HG02852 (cell line): ENCODE measurements at regions not wholly inside any gene's neighbourhood (a gene's known extent, or its start where the extent isn't known, plus 50 kb on each side); places are given as distances from the start of the nearest gene placed in this dataset.
"Not testable (repeated sequence)": the region's sequence is repeated elsewhere in the genome, so short reads cannot be mapped to it uniquely, and the experiment has no call there.

Experiments
- ATAC-seq: cut with Tn5 transposase; IDR thresholded peaks from one replicate; pipeline ENCODE4 v1.9.1; 2021; ENCODE audit warnings: mild to moderate bottlenecking, moderate library complexity; ENCODE audit not compliant: unreplicated experiment

DNA sequence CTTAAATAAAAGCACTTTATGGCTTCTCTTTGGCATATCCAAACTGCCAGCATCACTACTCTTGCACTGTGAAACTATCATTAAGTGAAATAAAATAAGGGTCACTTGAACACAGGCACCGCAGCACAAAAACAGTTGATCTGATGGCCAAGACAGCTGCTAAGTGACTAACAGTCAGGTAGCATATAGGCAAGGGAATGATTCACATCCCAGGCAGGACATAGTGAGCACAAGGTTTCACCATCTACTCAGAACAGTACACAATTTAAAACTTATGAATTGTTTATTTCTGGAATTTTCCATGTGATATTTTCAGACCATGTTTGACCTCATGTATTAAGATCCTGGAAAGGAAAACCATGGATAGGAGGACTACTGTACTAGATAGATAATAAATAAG is 214.2 kb downstream of the MREG start:
- ATAC-seq = no peak

DNA sequence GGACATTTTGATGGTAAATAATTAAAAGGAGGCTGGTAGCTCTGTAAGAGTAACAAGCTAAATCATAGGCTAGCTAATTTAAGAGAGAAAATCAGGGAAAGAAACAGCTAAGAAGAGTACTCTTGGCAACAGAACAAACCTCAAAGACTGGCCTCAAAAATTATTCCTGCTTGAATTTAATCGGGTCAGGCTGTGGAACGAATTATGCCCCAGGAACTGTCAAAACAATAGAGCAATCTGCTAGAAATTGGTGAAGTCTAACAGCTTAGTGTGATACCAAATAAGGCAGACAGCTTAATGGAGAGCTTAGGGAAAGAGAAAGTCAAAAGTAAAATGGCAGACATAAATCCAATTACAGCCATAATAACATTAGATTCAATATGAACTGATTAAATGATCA is 215.7 kb downstream of the MREG start:
- no peak for ATAC-seq

DNA sequence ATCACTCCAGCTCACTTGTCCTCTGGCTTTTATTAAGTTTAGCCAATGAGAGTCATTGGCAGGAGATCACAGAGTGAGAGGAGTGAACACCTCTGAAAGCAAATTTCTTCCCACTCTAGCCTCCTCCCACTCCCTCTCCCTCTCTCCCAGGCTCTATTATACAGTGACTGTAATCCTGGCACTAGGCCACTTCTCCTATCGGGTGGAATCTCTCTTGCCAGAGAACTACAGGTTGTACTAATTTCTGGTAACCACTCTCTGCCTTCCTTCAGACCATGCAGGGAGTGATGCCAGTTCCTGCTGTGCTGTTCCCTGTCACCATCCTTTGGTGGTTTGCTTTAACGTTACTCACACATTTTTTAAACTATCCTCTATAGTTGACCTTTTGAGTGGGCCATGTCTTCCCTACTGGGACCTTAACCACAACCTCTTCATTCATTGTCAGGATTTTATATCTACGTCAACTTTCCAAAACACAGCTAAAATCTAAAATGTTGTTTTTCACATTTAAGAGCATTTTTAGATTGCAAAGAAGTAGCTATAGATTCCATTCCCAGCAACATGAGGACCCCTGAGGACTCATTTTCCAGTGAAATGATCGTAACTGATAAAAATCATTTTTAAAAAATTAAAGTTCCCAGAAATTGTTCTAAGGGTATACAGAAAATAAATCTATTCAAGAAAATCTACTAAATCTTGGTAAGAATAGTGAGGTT is 217.1 kb downstream of the MREG start:
- no peak for ATAC-seq

- ATAC-seq = no peak
Measured at GRCh38 chr2:215794829-215795546, 218.4 kb downstream of the MREG start.

DNA sequence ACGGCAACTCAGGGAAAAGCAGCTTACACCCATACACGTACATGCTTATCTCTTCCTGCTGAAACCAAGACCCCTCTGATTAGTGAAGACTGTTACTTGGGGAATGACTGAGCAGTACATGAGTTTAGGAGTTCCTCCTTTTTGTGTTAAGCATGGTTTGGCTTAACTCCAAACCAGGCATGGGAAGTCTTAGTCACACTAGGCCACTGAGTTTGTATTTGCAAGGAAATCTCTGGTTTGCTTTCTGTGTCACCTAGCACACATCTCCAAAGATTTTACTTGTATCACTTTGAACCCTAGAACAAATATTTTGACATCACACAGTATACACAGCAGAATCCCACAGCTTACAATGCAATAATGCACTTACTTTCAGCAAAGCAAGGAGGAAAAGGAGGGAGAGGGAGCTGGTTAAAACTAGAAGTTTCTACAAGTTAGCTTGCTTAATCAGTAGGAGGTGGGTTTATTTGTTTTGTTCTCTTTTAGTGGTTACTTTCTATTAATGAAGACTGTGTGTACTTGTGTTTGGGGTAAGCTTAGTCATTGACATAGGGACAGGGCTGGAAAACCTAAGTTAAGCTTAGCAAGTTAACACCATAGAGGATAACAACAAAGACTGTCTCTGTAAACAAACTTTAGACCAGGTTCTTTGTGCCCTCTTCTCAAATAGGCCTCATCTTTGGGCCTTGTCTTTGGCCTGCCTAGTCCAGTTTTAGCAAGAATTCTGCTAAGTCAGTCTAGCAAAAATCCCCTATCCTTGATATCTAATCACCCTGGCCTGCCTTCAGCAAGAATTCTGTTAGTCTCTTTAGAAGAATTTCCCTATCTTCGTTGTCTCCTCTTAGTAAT is 219.4 kb downstream of the MREG start:
- ATAC-seq = peak; percentile 75

GRCh38 chr2:215791481-215791937 is 221.8 kb downstream of the MREG start:
- ATAC-seq = no peak

DNA sequence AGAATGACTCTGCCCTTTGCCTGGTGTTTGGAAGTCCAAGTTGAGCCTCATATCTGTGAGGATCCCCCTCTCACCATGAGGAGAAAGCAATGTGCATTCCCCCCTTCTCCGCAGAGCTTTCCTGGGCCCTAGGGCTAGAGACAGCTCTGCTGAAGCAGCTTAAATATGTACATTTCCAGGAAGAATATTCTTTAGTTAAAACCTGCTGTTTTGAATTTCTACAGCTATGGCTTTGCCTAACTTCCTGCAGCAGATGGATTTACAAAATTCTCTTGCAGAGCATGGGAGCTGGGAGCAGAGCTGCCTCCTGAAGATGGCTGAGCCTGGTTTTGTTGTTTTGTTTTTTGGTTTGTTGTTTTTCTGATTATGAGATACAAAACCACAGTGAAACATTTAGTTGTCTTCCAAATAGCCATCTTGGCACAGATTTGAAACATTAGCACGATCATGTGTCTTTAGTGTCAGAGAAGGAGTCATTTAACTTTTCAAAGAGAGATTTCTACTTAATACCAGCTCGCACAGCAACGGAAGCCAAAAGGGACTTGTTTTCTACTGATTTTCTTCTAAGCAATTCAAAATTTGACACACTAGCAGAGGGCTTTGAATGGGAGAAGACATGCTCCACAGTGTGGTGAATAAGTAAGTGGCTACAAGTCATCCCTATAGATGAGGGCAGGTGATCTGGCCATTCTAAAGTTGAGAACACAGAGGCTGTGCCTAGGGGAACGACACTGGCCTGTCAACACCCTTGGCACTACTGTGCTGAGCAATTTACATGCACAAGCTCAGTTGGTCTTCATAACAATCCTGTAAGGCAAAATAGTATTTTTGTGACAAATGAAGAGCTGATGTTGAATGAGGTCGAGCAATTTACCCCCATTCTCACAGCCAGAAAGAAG is 222.6 kb downstream of the MREG start:
- no peak for ATAC-seq

DNA sequence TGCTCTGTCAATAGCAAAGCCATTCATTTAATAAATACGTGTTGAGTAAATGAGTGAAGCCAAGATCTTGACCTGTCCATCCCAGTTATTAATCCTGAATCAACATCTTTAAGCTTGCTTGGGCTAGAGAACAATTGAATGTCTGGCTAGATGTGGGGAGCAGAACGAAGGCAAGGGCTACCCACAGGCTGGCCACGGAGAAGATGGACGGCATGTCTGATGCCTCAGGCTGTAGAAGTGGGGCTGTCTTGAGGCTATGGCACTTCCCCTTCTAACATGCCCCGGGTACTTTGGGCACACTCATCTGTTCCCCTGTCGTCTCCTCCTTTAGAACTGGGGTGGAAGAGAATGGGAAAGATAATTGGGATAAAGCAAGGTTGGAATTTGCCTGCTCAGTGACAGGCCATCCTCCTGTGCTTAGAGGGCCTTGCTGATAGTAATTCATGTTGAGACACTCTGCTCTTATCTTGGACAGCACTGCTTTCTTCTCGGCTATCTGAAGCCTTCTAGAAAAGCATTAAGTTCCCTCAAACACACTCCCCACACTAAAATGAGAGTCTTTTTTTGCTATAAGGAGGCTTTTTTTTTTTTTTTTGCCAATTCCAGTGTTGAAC is 225.7 kb downstream of the MREG start:
- ATAC-seq = no peak

- no peak for ATAC-seq
Measured at GRCh38 chr2:215787025-215787424, 226.3 kb downstream of the MREG start.

DNA sequence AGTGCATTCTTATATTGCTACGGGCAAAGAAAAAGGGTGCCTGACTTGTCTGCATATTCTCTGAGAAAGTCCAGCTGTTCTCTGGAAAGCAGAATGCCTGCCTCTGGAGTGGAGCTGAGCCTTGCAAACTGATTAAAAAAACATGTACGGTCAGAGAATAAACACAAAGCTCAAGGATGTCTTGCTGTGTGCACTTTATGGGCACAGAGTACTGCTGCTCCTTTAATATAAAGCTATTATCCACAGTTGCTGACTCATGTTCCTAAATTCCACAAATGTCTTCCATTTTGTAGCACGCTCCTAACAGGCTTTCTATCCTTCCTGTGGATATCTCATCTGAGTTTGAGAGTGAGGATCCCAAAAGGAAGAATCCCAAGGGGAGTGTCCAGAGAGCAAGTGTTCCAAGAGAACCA is 229.0 kb downstream of the MREG start:
- ATAC-seq = no peak

GRCh38 chr2:215783640-215784039 is 229.7 kb downstream of the MREG start:
- not testable (repeated sequence) for ATAC-seq

DNA sequence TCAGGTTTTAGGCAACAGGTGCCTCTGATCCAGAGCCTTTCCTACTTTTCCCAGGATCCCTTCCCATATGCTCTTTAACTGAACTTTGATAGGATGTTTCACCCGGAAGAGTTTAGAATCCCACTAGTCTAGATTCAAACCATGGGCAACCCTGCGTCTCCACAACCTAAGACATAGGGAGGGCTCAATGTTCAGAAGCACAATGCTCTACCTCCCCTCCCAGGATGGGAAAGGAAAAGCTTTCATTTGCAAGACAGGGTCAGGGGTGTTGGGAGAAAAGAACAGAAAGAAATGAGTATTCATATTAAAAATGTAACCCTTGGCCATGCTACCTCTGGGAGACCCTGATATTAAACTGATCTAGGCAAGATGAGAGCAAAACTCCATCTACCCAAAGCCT is 230.4 kb downstream of the MREG start:
- no peak for ATAC-seq

DNA sequence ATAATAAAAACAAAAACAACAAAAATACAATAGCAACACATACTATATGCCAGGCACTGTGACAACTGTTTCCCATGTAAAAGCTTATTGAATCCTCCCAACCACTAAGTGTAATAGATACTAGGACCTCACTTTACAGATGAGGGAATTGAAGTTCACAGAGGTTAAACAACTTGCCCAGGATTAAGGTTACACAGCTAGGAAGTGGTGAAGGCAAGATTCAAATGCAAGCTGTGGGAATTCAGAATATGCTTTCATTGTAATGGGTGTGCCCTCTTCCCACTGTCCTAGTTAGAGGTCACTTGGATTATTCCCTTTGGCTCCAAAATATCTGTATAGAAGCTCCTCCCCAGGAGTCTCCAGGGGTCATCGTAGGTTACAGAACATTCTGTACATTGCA is 231.1 kb downstream of the MREG start:
- no peak for ATAC-seq

- no peak for ATAC-seq
Measured at GRCh38 chr2:215780907-215781685, 232.3 kb downstream of the MREG start.

DNA sequence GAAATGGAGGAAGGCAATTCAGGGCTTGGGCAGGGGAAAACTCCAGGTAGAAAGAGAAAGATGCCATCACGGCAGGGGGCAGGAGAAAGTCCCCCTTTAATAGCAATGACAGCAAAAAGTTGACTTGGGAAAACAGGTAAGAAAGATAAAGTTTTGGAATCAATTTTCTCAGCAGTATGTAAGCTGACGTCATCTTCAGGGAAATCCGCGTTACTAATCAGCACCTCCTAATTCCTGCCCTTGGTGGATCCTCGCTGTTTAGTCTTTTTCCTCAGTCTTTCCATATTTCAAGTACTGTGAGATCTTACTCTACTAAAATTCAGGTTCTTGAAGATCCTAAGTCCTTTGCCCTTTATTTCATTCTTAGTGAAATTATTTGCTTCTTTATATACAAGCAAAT is 233.0 kb downstream of the MREG start:
- ATAC-seq = no peak

DNA sequence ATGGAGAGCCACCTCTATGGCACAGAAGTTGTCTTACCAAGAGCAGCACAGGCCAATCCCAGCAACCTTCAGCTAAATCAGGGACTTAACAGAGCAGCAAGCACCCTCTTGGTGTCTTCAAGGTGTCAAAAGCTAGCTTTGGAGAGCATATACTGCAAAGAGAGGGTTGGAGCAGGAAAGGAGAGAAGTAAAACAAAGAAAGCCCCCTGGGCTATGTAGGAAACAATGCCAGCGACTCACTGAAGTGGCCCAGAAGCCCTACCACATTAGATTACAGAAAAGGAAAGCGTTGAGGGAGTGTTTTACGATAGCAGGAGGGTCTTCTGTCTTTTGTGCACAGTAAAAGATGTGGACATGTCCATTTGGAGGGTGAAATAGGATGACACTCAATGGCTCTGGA is 233.4 kb downstream of the MREG start:
- no peak for ATAC-seq

DNA sequence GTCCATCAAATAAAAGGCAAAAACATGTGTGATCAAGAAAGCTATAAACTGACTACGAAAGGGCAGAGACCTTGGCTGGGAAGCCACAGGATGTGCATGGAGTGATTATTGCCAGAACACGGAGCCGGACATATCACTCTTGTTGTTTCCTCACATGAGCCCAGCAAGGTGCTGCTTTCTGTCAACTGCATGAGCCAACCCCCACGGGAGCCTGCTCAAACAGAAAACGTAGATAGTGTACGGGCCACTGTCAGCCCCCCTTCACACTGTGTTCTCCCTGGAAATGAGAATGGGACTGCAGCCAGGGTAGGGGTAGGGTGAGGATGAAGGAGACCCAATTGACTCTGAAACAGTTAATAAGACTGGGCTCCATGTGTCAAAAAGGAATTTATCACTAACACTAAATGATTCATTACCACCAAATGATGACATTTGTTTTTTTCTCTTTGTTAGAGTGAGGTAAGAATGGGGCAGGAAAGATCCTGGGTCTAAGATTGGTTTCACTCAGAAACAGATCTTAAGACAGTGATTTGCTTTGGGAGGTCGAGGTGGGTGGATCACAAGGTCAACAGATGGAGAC is 235.8 kb downstream of the MREG start:
- ATAC-seq = no peak

DNA sequence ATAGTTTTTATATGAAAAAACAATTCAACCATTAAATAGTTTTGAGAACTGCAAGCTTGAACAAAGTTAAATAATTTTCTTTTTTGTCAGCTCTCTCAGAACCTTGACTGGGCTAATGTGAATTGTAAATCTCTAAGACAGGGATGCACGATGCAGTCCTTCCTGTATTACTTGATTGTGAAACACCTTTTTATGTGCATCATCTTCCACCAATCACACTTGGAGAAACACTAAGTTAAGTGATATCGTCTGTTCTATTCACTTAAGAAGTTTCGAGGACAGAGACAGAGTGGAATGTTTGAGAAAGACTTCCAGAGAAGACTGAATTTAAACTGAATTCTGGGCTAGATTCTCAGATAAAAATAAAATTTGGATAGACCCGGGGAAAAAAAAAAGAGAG is 238.2 kb downstream of the MREG start:
- no peak for ATAC-seq

GRCh38 chr2:215773728-215774127 is 239.6 kb downstream of the MREG start:
- ATAC-seq = no peak
